GM18519 (cell line): ENCODE measurements at regions not wholly inside any gene's neighbourhood (a gene's known extent, or its start where the extent isn't known, plus 50 kb on each side); places are given as distances from the start of the nearest gene placed in this dataset.
A peak's percentile ranks its signal among the peaks of the same experiment; 100 is the strongest.

Experiments used
- ATAC-seq: cut with Tn5 transposase; IDR thresholded peaks from one replicate; pipeline ENCODE4 v1.9.1; 2021; ENCODE audit warnings: mild to moderate bottlenecking, moderate library complexity; ENCODE audit not compliant: unreplicated experiment, low FRiP score

- no peak for ATAC-seq
Measured at GRCh38 chr2:13057671-13058070, 340.9 kb downstream of the TRIB2 start.

- no peak for ATAC-seq
Measured at GRCh38 chr2:13066676-13067075, 349.9 kb downstream of the TRIB2 start.

GRCh38 chr2:13067508-13067907 lies 350.8 kb downstream of the TRIB2 start:
- ATAC-seq, result no peak

GRCh38 chr2:13089971-13090370 lies 373.2 kb downstream of the TRIB2 start:
- no peak for ATAC-seq

- no peak for ATAC-seq
Measured at GRCh38 chr2:13091455-13091854, 374.7 kb downstream of the TRIB2 start.

- ATAC-seq, result no peak
Measured at GRCh38 chr2:13091861-13092378, 375.2 kb downstream of the TRIB2 start.

GRCh38 chr2:13093416-13093991 lies 376.8 kb downstream of the TRIB2 start:
- ATAC-seq, result no peak

GRCh38 chr2:13102397-13103063 lies 385.8 kb downstream of the TRIB2 start:
- no peak for ATAC-seq

GRCh38 chr2:13103151-13103550 lies 386.4 kb downstream of the TRIB2 start:
- no peak for ATAC-seq

- ATAC-seq, result no peak
Measured at GRCh38 chr2:13103778-13104493, 387.2 kb downstream of the TRIB2 start.

- no peak for ATAC-seq
Measured at GRCh38 chr2:13104723-13105122, 388.0 kb downstream of the TRIB2 start.

- peak; percentile 82 for ATAC-seq
Measured at GRCh38 chr2:13106302-13106701, 389.6 kb downstream of the TRIB2 start.

- ATAC-seq, result no peak
Measured at GRCh38 chr2:13109516-13109915, 392.8 kb downstream of the TRIB2 start.

- ATAC-seq, result no peak
Measured at GRCh38 chr2:13110825-13111224, 394.1 kb downstream of the TRIB2 start.

GRCh38 chr2:13113002-13113401 lies 396.3 kb downstream of the TRIB2 start:
- ATAC-seq, result no peak

- no peak for ATAC-seq
Measured at GRCh38 chr2:13114391-13114790, 397.7 kb downstream of the TRIB2 start.

- no peak for ATAC-seq
Measured at GRCh38 chr2:13115643-13116042, 398.9 kb downstream of the TRIB2 start.

- no peak for ATAC-seq
Measured at GRCh38 chr2:13121096-13121495, 404.4 kb downstream of the TRIB2 start.

GRCh38 chr2:13128139-13128538 lies 411.4 kb downstream of the TRIB2 start:
- ATAC-seq, result no peak

GRCh38 chr2:13135369-13135768 lies 418.6 kb downstream of the TRIB2 start:
- no peak for ATAC-seq

GRCh38 chr2:13135856-13136255 lies 419.1 kb downstream of the TRIB2 start:
- no peak for ATAC-seq

GRCh38 chr2:13137679-13138078 lies 420.9 kb downstream of the TRIB2 start:
- ATAC-seq, result no peak
